ENCODE measurements at regions not wholly inside any gene's neighbourhood (a gene's known extent, or its start where the extent isn't known, plus 50 kb on each side); places are given as distances from the start of the nearest gene placed in this dataset.
"Not testable (repeated sequence)": the region's sequence is repeated elsewhere in the genome, so short reads cannot be mapped to it uniquely, and the experiment has no call there.

DNA sequence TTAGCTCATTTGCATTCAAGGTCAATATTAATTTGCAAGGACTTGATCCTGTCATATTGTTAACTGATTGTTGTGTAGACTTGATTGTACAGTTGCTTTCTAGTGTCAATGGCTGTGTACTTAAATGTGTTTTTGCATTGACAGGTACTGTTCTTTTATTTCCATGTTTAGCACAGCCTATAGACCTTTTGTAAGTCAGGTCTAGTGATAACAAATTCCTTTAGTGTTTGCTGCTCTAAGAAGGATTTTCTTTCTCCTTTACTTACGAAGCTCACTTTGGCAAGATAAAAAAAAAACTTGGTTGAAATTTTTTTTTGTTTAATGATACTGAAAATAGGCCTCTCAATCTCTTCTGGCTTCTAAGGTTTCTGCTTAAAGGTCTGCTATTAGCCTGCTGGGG lies 942.3 kb downstream of the QKI start:
- no peak for DNase-seq

DNA sequence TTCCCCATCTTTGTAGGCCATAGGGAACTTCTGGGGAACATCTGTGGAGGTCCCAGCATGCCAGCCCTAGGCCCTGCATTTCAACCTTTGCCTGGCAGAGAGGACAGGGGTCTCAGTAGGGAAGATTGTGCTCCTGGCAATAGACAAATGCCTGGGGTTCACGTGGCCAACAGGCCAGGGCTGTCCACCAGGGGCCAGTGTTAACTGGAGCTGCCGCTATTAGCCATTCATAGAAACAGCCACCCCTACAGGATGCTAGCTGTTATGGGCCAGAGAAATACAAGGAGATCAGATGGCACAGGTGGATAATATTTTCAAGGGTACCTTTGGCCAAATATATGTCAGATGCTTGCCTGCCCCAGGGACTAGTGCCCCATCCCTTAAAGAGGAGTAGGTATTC lies 932.9 kb downstream of the QKI start:
- no peak for DNase-seq

- DNase-seq = no peak
These were observed 932.1 kb downstream of the QKI start for GRCh38 chr6:164346631-164347030.

DNA sequence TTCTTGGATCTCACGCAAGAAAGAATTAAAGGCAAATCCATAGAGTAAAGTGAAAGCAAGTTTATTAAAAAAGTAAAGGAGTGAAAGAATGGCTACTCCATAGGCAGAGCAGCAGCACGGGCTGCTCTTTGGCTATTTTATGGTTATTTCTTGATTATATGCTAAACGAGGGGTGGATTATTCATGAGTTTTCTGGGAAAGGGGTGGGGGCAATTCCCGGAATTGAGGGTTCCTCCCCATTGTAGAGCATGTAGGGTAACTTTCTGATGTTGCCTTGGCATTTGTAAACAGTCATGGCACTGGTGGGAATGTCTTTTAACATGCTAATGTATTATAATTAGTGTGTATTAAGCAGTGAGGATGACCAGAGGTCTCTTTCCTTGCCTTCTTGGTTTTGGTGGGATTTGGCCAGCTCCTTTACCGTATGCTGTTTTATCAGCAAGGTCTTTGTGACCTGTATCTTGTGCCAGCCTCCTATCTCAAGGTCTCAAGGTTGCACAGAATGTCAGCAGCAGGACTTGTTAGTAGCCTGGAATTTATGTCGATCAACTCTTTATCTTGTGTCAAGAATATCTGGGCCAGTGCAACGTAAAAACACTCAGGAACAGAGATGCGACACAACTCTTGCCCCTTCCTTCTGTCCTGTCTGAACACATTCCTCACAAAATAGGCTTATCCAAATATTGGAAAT lies 931.4 kb downstream of the QKI start:
- DNase-seq = no peak

DNA sequence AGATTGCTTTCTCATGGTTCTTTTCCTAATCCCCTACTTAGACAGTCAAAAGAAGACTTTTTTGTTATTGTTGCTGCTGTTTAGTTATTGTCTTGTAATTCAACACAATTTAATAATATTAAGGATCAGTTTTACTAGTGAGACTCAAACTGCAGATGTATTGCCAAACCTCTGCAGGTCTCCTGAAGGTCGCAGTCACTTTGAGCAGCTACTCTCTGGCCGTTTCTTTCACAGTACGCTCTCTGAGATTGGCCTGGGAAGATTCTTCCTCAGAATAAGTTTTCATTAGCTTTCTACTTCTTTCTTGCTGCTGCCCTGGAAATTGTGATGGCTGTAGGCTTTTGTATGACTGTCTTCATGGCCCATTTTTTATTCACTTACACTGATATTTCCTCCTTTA lies 930.8 kb downstream of the QKI start:
- no peak for DNase-seq

DNA sequence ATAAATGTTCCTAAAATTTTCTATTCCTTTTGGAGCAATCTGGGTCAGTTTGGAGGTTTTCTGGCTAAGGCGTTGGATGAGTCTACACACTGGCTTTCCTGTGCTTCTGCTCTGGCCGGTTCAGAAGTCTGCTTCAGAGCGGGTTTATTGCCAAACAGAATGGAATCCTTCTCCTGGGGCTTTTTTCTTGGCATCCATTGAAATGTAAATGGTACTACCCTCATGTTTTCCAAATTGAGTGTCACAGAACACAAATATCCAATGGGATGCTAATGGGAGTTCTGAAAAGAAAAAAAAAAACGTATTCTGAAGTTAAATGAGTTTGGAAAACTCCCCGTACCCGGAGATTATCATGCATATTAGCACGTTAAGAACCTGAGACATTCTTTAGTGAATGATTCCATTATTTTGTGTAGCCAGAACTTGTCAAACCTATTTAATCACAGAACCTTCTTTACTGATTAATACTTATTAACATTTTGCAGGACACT lies 930.3 kb downstream of the QKI start:
- no peak for DNase-seq

- not testable (repeated sequence) for DNase-seq
These were observed 924.9 kb downstream of the QKI start for GRCh38 chr6:164339442-164339841.

DNA sequence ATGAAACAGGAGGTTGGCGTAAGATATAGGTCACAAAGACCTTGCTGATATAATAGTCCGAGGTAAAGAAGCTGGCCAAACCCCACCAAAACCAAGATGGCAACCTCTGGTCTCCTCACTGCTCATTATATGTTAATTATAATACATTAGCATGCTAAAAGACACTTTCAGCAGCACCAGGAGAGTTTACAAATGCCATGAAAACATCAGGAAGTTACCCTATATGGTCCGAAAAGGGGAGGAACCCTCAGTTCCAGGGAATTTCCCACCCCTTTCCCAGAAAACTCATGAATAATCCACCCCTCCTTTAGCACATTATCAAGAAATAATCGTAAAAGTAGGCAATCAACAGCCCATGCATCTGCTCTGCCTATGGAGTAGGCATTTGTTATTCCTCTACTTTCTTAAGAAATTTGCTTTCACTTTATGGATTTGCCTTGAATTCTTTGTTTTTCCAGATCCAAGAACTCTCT lies 923.4 kb downstream of the QKI start:
- DNase-seq = no peak

- no peak for DNase-seq
These were observed 922.8 kb downstream of the QKI start for GRCh38 chr6:164337024-164337924.

DNA sequence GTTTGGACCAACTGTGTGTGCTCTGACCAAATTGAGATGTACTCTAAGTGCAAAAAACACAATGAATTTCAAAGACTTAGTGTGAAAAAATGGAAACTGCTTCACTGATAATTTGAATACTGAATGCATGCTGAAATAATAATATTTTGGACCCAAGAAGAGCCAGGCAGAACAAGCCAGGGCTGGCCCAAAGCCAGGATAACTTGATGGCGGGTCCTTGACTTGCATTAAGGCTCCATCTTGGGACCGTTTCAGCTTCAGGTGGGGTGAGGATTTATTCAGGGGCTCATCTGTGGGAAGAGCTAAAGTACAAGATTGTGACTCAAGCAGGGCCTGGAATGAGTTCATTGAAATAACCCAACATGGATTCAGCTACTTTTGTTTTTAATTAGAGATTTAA lies 921.9 kb downstream of the QKI start:
- no peak for DNase-seq

DNA sequence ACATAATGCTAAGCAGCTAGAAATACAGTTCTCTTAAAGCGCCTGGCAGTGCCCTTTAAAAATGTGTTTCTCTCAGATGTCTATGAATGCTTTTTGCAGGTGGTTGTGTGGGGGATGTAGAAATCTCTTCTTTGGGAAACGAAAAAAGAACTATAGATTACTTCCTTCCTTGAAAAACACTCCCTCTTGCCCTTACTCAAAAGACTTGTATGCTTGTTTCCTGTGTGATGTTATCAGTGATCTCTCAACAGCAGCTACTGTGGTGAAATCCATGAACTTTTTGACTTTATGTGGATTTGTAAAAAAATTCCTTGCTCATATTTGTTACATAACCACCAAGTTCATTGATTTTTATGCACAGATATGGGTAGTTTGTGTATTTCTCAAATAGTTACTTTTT lies 916.5 kb downstream of the QKI start:
- DNase-seq = no peak

DNA sequence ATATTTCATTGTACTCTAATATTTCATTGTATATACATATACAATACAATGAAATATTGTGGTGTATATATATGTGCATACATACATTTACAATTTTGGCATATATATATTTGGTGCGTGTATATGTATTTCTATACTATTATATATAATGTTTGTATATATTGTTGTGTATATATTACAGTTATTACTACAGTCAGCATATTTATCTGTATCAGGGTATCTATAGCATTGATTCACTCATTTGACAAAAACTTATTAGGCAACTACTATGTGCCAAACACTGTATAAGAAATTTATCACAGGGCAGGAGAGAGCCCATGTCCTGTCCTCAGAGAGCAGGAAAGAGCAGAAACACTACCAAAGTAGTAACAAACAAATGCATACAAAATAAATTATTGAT lies 910.6 kb downstream of the QKI start:
- no peak for DNase-seq

- no peak for DNase-seq
These were observed 908.0 kb downstream of the QKI start for GRCh38 chr6:164322533-164322932.

DNA sequence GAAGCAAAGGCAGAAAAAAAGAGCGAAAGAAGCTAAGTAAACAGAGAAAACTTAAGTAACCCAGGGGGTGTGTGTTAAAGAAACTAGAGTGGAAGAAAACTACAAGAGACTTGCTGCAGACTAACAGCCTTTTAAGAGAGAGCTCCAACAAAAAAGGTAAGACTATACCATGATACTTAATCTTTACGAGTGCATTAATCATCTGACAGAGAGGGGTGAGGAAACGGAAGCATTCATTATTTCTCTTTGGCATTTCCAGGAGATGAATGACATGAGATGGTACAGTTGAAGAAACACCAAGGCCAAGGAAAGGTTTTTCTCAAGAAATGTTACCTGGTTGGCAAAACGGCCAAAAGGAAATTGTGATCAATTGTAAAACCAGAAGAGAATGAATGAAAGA lies 906.8 kb downstream of the QKI start:
- DNase-seq = no peak

DNA sequence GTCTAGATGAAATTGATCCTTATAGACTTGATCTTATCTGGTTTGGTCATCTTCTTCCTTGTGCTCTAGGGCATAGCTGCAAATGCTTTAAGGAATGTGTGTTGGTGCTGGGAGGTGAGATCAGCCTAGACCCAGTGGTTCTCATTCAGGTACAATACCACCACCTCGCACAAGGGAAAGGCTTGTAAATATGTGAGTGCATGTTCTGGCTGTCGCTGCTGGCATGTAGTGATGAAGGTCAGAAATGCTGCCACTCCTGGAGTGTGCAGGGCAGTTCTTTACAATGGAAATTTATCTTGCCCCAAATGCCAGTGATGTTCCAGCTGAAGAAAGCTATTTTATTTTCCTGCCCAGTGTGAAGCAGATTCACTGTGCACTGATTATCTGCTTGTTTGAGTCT lies 900.9 kb downstream of the QKI start:
- DNase-seq = no peak

GRCh38 chr6:164308339-164308738 lies 893.8 kb downstream of the QKI start:
- DNase-seq = no peak

DNA sequence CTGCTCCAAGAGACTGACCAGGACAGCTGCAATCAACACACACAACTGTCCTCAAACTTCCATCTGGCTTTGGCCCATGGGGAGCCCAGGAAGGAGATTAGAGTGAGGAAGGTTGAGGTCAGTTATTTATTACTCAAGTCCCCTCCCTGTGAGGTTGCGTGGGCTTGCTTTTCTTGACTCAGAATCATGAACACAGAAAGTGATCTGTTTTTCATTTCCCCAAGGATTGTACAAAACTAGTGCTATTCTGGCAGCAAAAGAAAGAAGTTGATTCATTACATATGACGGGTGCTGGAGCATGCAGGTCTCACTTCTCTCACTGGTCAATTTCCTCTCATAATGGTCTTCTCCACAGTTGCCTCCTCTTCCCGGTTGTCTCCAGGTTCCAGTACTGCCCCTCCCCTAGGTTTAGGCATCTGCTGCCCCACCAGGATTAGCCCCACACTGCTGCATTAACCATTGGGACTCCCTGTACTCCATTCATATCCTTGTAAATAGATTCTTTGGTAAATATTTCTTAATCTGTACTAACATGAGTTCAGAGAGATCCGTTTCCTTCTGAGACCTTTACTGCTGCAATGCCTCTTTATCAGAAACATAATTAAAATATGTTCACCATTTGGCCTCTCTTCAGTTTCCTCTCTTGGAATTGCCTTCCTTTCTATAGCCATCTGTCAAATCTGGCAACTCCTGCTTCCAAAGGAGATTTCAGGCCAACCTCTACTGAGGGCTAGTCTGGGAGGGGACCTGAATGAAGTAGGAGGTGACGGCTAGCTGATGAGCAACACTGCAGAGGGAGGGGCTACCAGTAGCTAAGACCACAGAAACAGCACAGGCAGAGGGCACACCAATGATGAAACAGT lies 888.8 kb downstream of the QKI start:
- DNase-seq = no peak

GRCh38 chr6:164296411-164296810 lies 881.9 kb downstream of the QKI start:
- DNase-seq = no peak

- no peak for DNase-seq
These were observed 879.7 kb downstream of the QKI start for GRCh38 chr6:164294047-164294784.

- DNase-seq = no peak
These were observed 876.7 kb downstream of the QKI start for GRCh38 chr6:164291224-164291623.

DNA sequence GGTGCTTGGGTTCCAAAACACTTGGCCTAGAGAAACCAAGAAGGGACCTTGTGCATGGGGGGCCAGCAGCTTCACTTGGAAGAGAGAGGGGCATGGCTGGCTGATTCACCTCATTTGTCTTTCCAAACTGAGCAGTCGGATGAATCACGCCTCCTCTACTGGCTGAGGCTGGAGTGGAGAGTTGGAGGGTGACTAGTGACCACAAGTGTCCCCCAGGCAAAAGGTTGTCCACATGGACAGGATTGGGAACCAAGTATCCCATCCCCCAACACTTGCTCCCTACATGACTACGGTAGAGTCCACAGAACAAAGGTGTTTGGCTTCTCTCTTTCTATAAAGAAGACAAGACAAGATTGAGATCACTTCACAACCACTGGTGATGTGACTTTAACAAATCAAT lies 875.6 kb downstream of the QKI start:
- DNase-seq = no peak

DNA sequence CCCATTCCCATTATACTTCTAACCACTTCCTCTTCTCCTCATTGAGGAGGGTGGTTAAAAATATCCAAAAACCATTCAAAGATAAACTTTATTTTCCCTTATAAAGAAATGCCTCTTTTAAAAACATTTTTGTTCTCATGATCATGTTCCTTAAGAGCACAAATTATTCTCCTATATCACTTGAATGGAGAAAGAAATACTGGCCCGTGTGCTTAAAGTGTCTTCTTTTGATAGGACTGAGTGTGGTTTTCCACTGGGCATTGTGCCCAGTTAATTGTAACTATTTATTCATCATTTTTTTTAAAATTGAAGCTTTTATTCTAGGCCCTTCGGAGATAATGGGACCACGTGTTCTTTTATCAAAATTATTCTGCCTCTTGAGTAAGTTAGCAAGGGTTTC lies 871.5 kb downstream of the QKI start:
- no peak for DNase-seq

All from central memory CD4-positive, alpha-beta T cell (primary cell).